H1 (cell line): ENCODE measurements at regions not wholly inside any gene's neighbourhood (a gene's known extent, or its start where the extent isn't known, plus 50 kb on each side); places are given as distances from the start of the nearest gene placed in this dataset.
A peak's percentile ranks its signal among the peaks of the same experiment; 100 is the strongest.

Experiments
- CTCF ChIA-PET: fragments of 300-600 bp; sonication (Branson Sonifier 250); formaldehyde crosslinking; loops from one replicate; lab custom pipeline; 2021; ENCODE audit not compliant: partially characterized antibody; lab: Charles Lee
- POLR2A ChIA-PET: fragments of 300-600 bp; sonication (Branson Sonifier 250); formaldehyde crosslinking; loops from one replicate; lab custom pipeline; 2021; ENCODE audit warnings: inconsistent platforms; ENCODE audit not compliant: partially characterized antibody; lab: Charles Lee
- DNase-seq, 2 experiments: peaks; one replicate each; pipeline versions ENCODE4 v3.0.0 to v3.0.0-alpha.2; 2010 to 2022; ENCODE audit warnings: low spot score in 2 of 2, low read depth in 1 of 2, mixed read lengths in 1 of 2
- FAIRE-seq: peaks from 2 replicates; lab custom pipeline; 2011; peaks lifted over from hg19 to GRCh38; lab: Jason Lieb, UNC
- H2AFZ ChIP-seq: 2 replicates; pipeline ENCODE4 v1.8.1; 2012; ENCODE audit warnings: low read length, inconsistent platforms
- H2AK5ac ChIP-seq: 2 replicates; pipeline ENCODE4 v1.6.1; 2013; ENCODE audit warnings: low read depth, low read length
- H2BK120ac ChIP-seq: replicated peaks from 2 replicates; pipeline ENCODE3; 2013; ENCODE audit warnings: low read depth, low read length, inconsistent platforms
- H2BK12ac ChIP-seq: 2 replicates; pipeline ENCODE4 v1.6.1; 2013; ENCODE audit warnings: low read depth, low read length
- H2BK15ac ChIP-seq: 2 replicates; pipeline ENCODE4 v1.6.1; 2013; ENCODE audit warnings: low read length
- H2BK20ac ChIP-seq: 2 replicates; pipeline ENCODE4 v1.6.1; 2013; ENCODE audit warnings: low read length
- H2BK5ac ChIP-seq: 2 replicates; pipeline ENCODE4 v1.6.1; 2013; ENCODE audit warnings: low read depth, low read length
- H3K14ac ChIP-seq: 2 replicates; pipeline ENCODE4 v1.6.1; 2013; ENCODE audit warnings: inconsistent platforms; ENCODE audit not compliant: insufficient read length
- H3K18ac ChIP-seq: 2 replicates; pipeline ENCODE4 v1.6.1; 2013; ENCODE audit warnings: low read length; ENCODE audit errors: extremely low read depth
- H3K23ac ChIP-seq: 2 replicates; pipeline ENCODE4 v1.6.1; 2013; ENCODE audit warnings: inconsistent platforms; ENCODE audit not compliant: insufficient read length
- H3K23me2 ChIP-seq: 2 replicates; pipeline ENCODE4 v1.6.1; 2013; ENCODE audit warnings: low read depth, low read length
- H3K27ac ChIP-seq: 2 replicates; pipeline ENCODE4 v1.6.1; 2011; ENCODE audit warnings: low read depth, low read length, inconsistent platforms
- H3K27me3 ChIP-seq, 4 experiments: replicated peaks in 1 of 4; 1 replicate in 1 of 4; 2 replicates in 3 of 4; pipeline versions ENCODE4 v1.6.1 to v1.8.1; 2011 to 2013; ENCODE audit warnings: low read length in 3 of 4, mild to moderate bottlenecking in 3 of 4, inconsistent platforms in 2 of 4, mixed read lengths in 2 of 4, moderate library complexity in 1 of 4; ENCODE audit not compliant: control insufficient read depth in 3 of 4, insufficient read depth in 3 of 4; ENCODE audit errors: extremely low read depth in 1 of 4
- H3K36me3 ChIP-seq, 4 experiments: 2 replicates each; pipeline versions ENCODE4 v1.6.1 to v1.8.1; 2011 to 2013; ENCODE audit warnings: mild to moderate bottlenecking in 4 of 4, low read length in 3 of 4, moderate library complexity in 2 of 4, control low read depth in 1 of 4, inconsistent platforms in 1 of 4; ENCODE audit not compliant: insufficient read depth in 4 of 4, control insufficient read depth in 2 of 4
- H3K4ac ChIP-seq: replicated peaks from 2 replicates; pipeline ENCODE3; 2013; ENCODE audit warnings: low read length, low read depth, mixed read lengths, inconsistent platforms; ENCODE audit not compliant: insufficient read length
- H3K4me1 ChIP-seq, 4 experiments: replicated peaks in 1 of 4; 1 replicate in 1 of 4; 2 replicates in 3 of 4; pipeline versions ENCODE4 v1.6.1 to v1.8.1; 2011 to 2013; ENCODE audit warnings: low read length in 3 of 4, inconsistent platforms in 2 of 4, mixed read lengths in 1 of 4; ENCODE audit not compliant: insufficient read depth in 4 of 4, control insufficient read depth in 3 of 4
- H3K4me2 ChIP-seq, 2 experiments: 2 replicates each; pipeline versions ENCODE4 v1.6.1 to v1.8.1; 2011 to 2013; ENCODE audit warnings: low read depth in 2 of 2, low read length in 2 of 2, control low read depth in 1 of 2, inconsistent platforms in 1 of 2, mild to moderate bottlenecking in 1 of 2; ENCODE audit not compliant: insufficient read depth in 1 of 2
- H3K4me3 ChIP-seq, 4 experiments: fragments of 200-600, 300-600 bp in 1 of 4; sonication (generic), shearing (Covaris generic), sonication (Bioruptor Twin) in 1 of 4; 2 replicates each; pipeline versions ENCODE4 v1.5.1 to v1.8.1; 2011 to 2016; ENCODE audit warnings: low read length in 4 of 4, low read depth in 3 of 4, control low read depth in 2 of 4, inconsistent platforms in 2 of 4, mild to moderate bottlenecking in 2 of 4, mixed read lengths in 1 of 4, moderate library complexity in 1 of 4; ENCODE audit not compliant: insufficient read depth in 2 of 4; ENCODE audit errors: extremely low read depth in 1 of 4
- H3K56ac ChIP-seq: replicated peaks from 2 replicates; pipeline ENCODE3; 2013; ENCODE audit warnings: low read depth, mild to moderate bottlenecking, mixed read lengths, low read length, inconsistent platforms; ENCODE audit not compliant: insufficient read length
- H3K79me1 ChIP-seq: 2 replicates; pipeline ENCODE4 v1.6.1; 2013; ENCODE audit warnings: low read depth, low read length, control low read depth
- H3K79me2 ChIP-seq, 2 experiments: 2 replicates each; pipeline versions ENCODE4 v1.6.1 to v1.8.1; 2012 to 2013; ENCODE audit warnings: low read length in 2 of 2, mild to moderate bottlenecking in 2 of 2, inconsistent platforms in 1 of 2; ENCODE audit not compliant: insufficient read depth in 2 of 2, control insufficient read depth in 1 of 2
- H3K9ac ChIP-seq, 4 experiments: replicated peaks in 1 of 4; 1 replicate in 1 of 4; 2 replicates in 3 of 4; pipeline versions ENCODE4 v1.6.1 to v1.8.1; 2011 to 2013; ENCODE audit warnings: low read depth in 3 of 4, low read length in 3 of 4, control low read depth in 2 of 4, mild to moderate bottlenecking in 2 of 4, moderate library complexity in 2 of 4, inconsistent platforms in 1 of 4; ENCODE audit errors: extremely low read depth in 1 of 4
- H3K9me3 ChIP-seq, 2 experiments: 2 replicates each; pipeline versions ENCODE4 v1.6.1 to v1.8.1; 2012 to 2013; ENCODE audit warnings: mild to moderate bottlenecking in 2 of 2, moderate library complexity in 2 of 2, control low read depth in 1 of 2, inconsistent platforms in 1 of 2, low read depth in 1 of 2, low read length in 1 of 2, mixed read lengths in 1 of 2; ENCODE audit not compliant: insufficient read depth in 2 of 2
- H4K20me1 ChIP-seq, 2 experiments: replicated peaks in 1 of 2; 2 replicates each; pipeline versions ENCODE3 to v1.8.1; 2011 to 2013; ENCODE audit warnings: inconsistent platforms in 2 of 2, low read length in 2 of 2, mild to moderate bottlenecking in 1 of 2; ENCODE audit not compliant: insufficient read depth in 2 of 2, control insufficient read depth in 1 of 2
- H4K5ac ChIP-seq: 2 replicates; pipeline ENCODE4 v1.6.1; 2013; ENCODE audit warnings: low read length, low read depth, mixed read lengths, inconsistent platforms; ENCODE audit not compliant: insufficient read length
- H4K8ac ChIP-seq: 2 replicates; pipeline ENCODE4 v1.8.0; 2013; ENCODE audit warnings: mild to moderate bottlenecking, moderate library complexity, low read length, inconsistent platforms; ENCODE audit not compliant: insufficient read depth; ENCODE audit errors: extremely low read depth
- H4K91ac ChIP-seq: replicated peaks from 2 replicates; pipeline ENCODE3; 2013; ENCODE audit warnings: low read length, mixed read lengths, inconsistent platforms; ENCODE audit not compliant: insufficient read length
- CHD1 ChIP-seq: IDR thresholded peaks from 2 replicates; pipeline ENCODE4 v1.6.1; 2012; ENCODE audit warnings: low read depth, low read length, improper control_type of control experiment
- CHD2 ChIP-seq: IDR thresholded peaks from 2 replicates; pipeline ENCODE4 v1.6.1; 2012; ENCODE audit warnings: low read length, improper control_type of control experiment
- KDM1A ChIP-seq: fragments of 200-600, 300-600 bp; sonication (generic); IDR thresholded peaks from 2 replicates; pipeline ENCODE4 v1.7.1; 2016; ENCODE audit warnings: mild to moderate bottlenecking, low read length, borderline replicate concordance
- POLR2A ChIP-seq, 2 experiments: IDR thresholded peaks; 1 replicate in 1 of 2; 2 replicates in 1 of 2; pipeline ENCODE4 v1.6.1; 2011; ENCODE audit warnings: low read depth in 2 of 2, low read length in 2 of 2, mild to moderate bottlenecking in 2 of 2; ENCODE audit errors: control extremely low read depth in 1 of 2
- RAD21 ChIP-seq, 2 experiments: IDR thresholded peaks in 1 of 2; conservative IDR thresholded peaks in 1 of 2; 2 replicates each; pipeline ENCODE4 v1.6.1; 2011; ENCODE audit warnings: low read depth in 2 of 2, low read length in 2 of 2, improper control_type of control experiment in 1 of 2, inconsistent platforms in 1 of 2, mild to moderate bottlenecking in 1 of 2, moderate library complexity in 1 of 2
- RFX5 ChIP-seq: IDR thresholded peaks from 2 replicates; pipeline ENCODE4 v1.6.1; 2011; ENCODE audit warnings: low read depth, low read length, improper control_type of control experiment, borderline replicate concordance
- SP2 ChIP-seq: IDR thresholded peaks from 2 replicates; pipeline ENCODE4 v1.6.1; 2012; ENCODE audit warnings: mild to moderate bottlenecking, low read length, inconsistent platforms
- TCF12 ChIP-seq: IDR thresholded peaks from 2 replicates; pipeline ENCODE4 v1.6.1; 2011; ENCODE audit warnings: low read depth, mild to moderate bottlenecking, low read length
- WGBS, 2 experiments: shearing (Covaris generic) in 1 of 2; methylation state at CpG; one replicate each; pipeline versions ENCODE4 v1.1.6 to v1.1.7; 2013 to 2015; ENCODE audit warnings: low lambda C conversion rate in 2 of 2, mixed read lengths in 2 of 2, inconsistent platforms in 1 of 2, low coverage in 1 of 2, missing lambda C conversion rate in 1 of 2; ENCODE audit not compliant: insufficient replicate concordance in 2 of 2, insufficient coverage in 1 of 2, insufficient read length in 1 of 2; ENCODE audit errors: extremely low coverage in 1 of 2, missing lambda C conversion rate in 1 of 2; 5-methylcytosine and 5-hydroxymethylcytosine counted together
- TF ChIP-seq, protein P1 (sequence below): IDR thresholded peaks from 2 replicates; pipeline ENCODE4 v1.6.1; 2011; ENCODE audit warnings: low read depth, mild to moderate bottlenecking, low read length; ENCODE audit not compliant: insufficient read depth

DNA sequence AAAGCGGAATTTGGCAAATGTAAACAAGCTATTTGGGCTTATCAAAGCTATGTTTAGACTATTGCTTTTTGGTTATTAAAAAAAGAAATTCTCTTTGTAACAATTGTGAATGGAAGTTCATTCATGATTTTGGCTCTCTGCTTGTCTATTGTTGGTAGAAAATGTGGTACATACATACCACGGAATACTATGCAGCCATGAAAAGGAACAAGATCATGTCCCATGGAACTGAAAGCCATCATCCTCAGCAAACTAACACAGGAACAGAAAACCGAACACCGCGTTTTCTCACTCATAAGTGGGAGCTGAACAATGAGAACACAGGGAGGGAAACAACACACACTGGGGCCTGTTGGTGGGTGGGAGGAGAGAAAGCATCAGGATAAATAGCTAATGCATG is 465.4 kb downstream of the SETD4 start:
- Histone ChIP-seq H4K8ac (no peak overlapping the region), H3K27me3 (no peaks in the 10 kb centered on the region), H3K9me3 (0 out of 4 replicates have a peak, but pooled peaks cover 0 to 6% of the 10 kb centered on the region in 2 experiments), H2BK15ac (no peak overlapping the region), H3K23me2 (no peaks in the 10 kb centered on the region), H3K79me2 (no peaks in the 10 kb centered on the region), H3K14ac (no peak overlapping the region), H3K4ac (no peak overlapping the region), H2AFZ (no peak overlapping the region), H2AK5ac (no peak overlapping the region), H4K20me1 (no peaks in the 10 kb centered on the region), H3K4me3 (no peak overlapping the region), H4K5ac (no peak overlapping the region), H3K4me1 (peaks cover 0 to 6% (median 0%) of the 10 kb centered on the region in 4 experiments; a peak in 1 of 7 replicates), H3K4me2 (no peak overlapping the region), H4K91ac (no peak overlapping the region), H2BK12ac (no peak overlapping the region), H3K18ac (no peak overlapping the region), H2BK20ac (no peak overlapping the region), H2BK5ac (no peak overlapping the region), H3K9ac (no peak overlapping the region), H2BK120ac (no peak overlapping the region), H3K23ac (no peak overlapping the region), H3K79me1 (no peaks in the 10 kb centered on the region), H3K36me3 (no peaks in the 10 kb centered on the region), H3K56ac (no peak overlapping the region), H3K27ac (no peak overlapping the region)
- 99% methylated on average over 5 of the region's 5 CpGs; no CpG with 5 or more reads in 1 of the 2 experiments for WGBS, 2 experiments
- TF ChIP-seq CHD2: no peak
- TF ChIP-seq KDM1A: peak; percentile 48; the same call in 1 of the 2 replicates
- TF ChIP-seq, protein P1, sequence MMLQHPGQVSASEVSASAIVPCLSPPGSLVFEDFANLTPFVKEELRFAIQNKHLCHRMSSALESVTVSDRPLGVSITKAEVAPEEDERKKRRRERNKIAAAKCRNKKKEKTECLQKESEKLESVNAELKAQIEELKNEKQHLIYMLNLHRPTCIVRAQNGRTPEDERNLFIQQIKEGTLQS: no peak
- TF ChIP-seq POLR2A (IDR thresholded peaks at IDR 0.05; ENCODE audit: control extremely low read depth in 1 of 2, low read depth in 2 of 2, low read length in 2 of 2): no peak
- no peak for TF ChIP-seq CHD1
- no peak for TF ChIP-seq SP2
- no peak for TF ChIP-seq TCF12
- TF ChIP-seq RFX5: no peak
- no peak for TF ChIP-seq RAD21 (IDR thresholded peaks at IDR 0.05 in 1 of 2, conservative IDR thresholded peaks at IDR 0.05 in 1 of 2; ENCODE audit: low read depth in 2 of 2, low read length in 2 of 2)
- FAIRE-seq: no peak
- ChIA-PET CTCF (interaction anchor here (0.8 kb wide), 1 partner anchor 289 kb away, joined by 3 read pairs; no protein-coding TSS in a partner anchor), POLR2A (no interaction called here)
- no peak for DNase-seq
